GM21381 (cell line): ENCODE measurements at regions not wholly inside any gene's neighbourhood (a gene's known extent, or its start where the extent isn't known, plus 50 kb on each side); places are given as distances from the start of the nearest gene placed in this dataset.
A peak's percentile ranks its signal among the peaks of the same experiment; 100 is the strongest.

ENCODE experiments used
- ATAC-seq: cut with Tn5 transposase; IDR thresholded peaks from one replicate; pipeline ENCODE4 v1.9.1; 2021; ENCODE audit warnings: mild to moderate bottlenecking, moderate library complexity; ENCODE audit not compliant: unreplicated experiment

DNA sequence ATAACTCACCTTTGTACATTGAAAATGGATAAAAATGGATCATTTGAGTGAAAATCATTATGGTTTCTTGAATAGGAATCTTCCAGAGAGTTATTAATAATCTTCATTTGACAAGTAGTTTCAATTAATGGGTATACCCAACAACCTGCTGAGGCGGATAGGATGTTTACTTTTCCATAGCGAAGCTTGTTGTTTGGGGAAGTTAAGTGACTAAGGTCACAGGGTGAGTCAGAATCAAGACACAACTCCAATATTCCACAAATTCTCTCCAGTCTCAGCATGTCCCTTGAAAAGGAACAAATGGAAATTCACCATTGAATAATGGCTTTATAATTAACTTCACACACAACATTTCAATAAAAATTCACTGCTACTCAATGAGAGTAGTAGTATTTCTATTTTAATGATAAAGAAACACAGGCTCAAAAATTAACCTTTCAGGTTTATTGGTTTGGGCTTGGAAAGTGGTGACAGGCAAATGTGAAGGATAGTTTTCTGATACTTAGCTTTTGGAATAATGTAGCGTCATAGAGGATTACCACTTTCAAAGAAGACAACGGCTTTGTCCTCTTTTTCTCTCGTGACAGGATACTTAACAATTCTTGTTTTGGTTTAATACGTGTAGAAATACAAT lies 211.3 kb downstream of the GPD2 start:
- ATAC-seq, result no peak

DNA sequence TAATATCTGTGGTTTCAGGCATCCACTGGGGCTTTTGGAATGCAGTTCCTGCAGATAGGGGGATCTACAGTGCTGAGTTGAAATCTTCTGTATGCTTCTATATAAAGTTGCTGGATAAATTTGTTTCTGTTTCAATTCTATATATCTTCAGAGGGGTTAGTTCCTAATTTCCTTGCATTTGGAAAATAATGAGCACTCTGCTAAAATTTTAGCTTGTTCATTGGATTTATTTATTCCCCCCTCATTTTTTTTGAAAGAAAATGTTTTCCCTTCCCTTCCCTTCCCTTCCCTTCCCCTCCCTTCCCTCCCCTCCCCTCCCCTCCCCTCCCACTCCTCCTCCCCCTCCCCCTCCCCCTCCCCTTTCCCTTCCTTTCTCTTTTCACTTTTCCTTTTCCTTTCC lies 212.3 kb downstream of the GPD2 start:
- no peak for ATAC-seq

DNA sequence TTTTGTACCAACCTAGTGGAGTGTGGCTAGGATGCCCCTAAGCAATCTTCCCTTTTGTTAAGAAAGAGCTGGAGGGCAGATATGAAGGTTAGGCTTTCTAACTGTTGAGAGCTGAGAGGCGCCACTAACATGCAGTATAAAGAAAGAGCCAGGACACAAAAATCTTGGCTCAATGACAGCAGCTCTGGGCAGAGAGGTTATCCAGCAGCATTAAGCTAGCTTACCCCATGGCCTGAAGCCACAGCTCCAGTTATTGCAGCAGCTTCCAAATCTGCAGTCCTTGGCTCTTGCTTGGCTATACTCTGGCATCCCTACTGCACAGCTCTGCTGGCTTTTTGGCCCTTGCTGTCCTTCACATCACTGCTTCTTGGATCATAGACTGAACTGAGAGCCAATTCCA lies 213.4 kb downstream of the GPD2 start:
- no peak for ATAC-seq

DNA sequence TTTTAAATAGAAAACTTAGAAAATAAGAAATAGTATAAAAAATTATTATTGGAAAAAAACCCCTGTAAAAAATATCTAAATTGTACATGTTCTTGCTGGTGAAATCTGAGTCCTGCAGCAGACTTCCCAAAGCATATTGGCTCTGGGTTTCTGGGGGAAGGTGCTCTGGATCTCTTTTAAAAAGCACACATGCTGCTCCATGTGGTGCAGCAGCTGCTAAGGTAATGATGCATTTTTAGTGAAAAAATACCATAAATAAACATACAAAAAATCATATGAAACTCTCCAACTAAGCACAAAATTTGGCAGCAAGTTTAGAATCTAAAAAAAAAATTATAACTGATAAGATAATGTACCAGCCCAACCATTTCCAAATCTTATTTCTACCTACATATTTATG lies 216.5 kb downstream of the GPD2 start:
- ATAC-seq, result no peak

DNA sequence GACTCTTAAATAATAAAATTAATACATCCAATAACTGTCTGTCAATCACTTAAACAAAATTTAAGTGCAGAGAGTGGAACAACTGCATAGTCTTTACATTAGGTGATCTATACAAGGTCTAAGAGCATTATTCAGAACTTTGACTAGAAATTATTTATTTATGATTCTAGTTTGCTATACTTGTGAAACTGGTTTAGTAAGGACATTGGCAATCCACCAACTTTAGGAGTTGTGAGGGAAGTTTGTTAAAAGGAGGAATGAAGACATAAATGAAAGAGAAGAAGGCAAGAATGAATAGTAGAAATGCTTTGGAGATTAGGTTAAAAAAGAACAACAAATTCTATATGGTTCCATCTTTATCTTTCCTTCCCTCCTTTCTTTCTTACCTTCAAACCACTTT lies 217.5 kb downstream of the GPD2 start:
- ATAC-seq, result no peak

DNA sequence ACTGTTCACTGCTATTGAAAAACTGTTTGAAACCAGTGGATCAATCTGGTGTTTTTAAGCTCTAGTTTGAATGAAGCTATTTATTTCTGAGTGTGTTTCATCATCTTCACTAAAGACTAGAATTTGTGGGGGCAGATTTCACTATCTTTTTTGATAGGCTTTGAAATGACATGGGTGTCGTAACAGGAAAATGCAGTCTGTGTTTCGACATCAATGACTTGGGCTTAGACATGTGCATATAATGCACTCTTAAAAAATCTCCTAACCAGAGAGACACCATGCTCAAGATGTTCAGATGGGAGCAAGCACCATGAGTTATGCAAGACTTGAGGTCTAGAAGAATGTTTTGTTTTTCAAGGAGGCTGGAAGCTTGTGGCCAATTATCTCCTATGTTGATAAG lies 221.6 kb downstream of the GPD2 start:
- ATAC-seq, result no peak

DNA sequence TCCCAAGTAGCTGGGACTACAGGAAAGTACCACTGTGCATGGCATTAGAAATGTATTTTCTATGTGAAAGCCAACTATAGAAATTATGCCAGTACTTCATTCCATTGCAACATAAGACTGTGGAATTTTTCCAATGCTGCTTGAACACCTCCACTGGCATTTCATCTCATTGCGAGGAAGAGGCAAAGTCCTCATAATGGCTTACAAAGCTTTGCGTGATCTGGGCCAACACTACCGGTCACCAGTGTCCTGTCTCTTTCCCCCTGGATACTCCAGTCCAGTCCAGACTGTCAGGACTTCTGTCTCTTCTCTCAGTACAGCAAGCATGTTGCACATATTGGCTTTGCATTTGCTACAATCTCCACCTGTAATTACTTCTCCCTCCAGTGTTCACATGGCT lies 223.5 kb downstream of the GPD2 start:
- no peak for ATAC-seq

DNA sequence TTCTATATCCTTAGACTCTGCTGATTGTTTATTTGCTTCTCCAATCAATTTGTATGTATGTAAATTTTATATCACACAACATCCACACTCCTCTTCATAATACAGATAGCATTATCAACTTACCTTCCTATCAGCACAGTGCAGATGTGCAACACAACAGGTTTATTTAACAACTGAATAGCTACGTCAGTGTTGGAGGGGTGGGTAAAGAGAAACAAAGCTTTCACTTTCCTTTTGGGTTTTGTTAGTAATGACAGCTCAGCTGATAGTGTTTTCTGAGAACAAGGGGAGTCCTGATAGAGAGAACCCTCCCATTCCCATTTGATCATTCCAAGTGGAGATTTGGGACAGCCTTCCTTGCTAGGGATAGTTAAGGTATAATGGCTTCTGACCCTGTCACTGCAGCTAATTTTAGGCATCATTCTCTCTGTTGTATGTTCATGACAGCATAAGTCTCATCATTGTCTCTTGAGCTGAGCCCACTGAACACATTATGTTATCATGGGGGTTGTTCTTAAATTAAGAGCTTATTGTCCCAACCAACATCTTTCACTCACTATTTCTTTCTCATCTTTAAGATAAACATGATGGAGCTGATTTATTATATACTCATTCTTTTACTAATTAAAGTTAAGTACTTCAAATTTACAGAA lies 227.7 kb downstream of the GPD2 start:
- peak; percentile 70 for ATAC-seq

DNA sequence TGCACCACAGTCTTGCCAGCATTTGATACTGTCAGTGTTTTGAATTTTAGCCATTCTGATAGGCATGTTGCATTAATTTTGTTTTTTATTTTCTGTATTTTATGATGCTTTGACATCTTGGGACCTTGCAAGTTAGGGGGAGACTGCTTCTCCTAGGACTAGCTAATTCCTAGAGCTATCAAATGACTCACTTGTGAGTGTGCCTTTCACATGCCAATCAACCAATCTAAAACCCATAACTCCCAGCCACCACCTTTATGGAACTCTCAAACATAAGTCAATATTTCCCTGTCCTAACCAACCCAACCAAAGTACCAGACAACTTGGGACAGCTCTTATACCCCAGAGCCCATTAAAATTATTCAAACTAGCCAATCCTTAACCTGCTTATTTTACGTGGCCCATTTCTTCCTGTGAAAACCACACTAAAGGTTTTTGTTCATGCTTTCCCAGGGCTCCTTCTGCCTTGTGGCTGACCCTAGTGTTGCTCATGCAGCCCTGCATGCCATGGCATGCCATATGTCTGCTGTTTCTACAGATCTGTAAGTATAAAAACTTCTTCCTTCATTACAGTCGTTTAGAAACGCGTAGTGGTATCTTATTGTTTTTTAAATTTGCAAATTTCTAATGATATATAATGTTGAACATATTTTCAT lies 230.1 kb downstream of the GPD2 start:
- no peak for ATAC-seq

DNA sequence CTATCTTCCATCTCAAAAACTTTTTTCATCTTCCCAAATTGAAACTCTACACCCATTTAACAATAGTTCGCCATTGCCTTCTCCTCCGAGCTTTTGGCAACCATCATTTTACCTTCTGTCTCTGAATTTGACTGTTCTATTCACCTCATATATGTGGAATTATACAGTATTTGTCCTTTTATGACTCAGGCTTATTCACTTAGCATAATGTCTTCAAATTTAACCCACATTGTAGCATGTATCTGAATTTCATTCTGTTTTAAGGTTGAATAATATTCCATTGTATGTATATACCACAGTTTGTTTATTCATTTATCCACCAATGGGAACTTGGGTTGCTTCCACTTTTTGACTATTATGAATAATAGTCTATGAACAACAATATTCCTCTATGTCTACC lies 233.9 kb downstream of the GPD2 start:
- no peak for ATAC-seq

DNA sequence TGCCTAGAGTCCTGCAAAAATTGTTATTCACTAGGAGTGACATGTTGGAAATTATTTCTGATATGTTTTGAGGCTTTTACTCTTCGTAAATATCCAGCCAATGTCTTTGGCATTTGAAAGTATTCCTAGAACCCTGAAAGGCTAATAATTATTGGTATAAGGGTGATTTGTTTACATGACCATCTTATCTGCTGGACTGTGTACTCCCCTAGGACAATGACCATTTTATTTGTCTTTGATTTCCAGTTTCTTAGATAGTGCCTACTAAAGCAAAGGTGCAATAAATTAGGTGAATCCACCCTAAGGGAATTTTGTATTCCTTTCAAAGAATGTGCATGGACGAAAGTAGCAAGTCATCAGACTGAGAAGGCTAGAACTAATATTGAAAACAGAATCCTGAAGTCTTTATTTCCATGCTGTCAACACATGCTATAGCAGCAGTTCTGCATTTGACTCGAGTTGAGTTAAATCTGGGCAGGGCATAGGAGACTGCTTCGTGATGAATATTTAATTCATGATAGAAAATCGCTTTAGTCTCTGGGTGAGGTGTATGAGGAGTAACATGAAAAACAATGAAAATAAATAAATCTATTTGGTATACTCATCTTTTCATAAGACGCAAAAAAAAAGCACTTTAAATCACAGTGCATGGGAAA lies 235.7 kb downstream of the GPD2 start:
- no peak for ATAC-seq

DNA sequence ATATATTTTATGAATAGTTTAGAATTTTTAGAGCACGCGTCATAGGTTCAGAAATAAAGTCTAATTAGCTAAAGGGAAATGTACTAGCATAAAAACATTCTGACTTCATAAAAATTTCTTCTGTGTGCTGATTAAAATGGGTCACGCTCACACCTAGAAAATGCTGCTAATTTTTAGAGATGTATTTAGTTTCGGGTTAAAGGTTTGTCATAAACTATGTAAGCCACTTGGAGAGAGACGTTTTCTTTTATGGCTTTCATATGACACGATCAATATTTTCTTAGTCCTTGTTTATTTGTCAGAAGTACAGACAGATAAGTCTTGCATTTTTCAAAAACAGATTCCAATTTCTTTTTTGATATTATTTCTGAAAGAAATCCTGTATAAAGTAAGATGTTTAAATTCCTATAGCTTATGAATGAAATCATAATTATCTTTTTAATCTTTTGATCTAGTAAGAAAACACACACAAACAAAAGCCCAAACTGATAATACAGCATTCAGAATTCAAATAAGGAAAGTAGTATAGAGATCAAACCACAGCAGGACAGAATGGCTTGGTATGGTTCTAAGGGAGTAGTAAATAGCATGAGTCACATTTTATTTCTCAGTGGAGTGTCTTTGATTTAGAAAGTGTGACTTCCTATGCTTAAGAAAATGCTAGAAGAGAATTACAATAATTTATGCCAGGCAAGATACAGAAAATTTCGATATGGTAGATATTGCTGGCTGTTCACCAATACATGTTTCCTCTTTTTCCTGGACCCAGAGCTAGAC lies 236.6 kb downstream of the GPD2 start:
- no peak for ATAC-seq

DNA sequence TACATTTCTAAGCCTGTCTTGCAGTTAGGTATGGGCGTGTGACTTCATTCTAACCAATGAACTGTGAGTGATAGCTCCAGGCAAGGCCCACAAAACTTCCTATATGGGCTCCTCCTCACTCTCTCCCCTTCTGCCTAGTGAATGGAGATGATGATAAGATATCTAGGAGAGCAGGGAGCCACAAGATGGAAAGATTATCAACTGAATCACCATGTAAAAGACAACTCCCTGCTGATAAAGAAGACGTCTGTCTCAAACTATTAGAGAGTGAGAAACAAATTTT lies 237.1 kb downstream of the GPD2 start:
- ATAC-seq, result no peak

DNA sequence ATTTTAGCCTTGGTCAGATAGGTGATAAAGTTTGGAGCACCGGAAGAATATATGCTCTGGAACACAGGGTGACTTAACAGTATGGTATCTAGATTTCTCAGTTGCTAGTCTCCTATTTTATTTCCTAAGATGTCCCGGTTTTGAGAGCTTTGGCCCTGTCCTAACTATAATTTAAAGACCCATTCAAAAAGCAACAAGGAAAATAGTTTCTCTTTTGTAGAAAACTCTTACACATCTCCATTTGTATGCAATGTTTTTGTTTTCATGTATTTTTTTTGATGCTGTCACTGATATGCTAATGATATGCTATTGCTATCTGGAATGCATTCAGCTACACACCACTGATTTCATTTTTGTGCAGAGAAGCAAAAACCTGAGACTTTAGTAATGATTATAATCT lies 237.8 kb downstream of the GPD2 start:
- no peak for ATAC-seq

DNA sequence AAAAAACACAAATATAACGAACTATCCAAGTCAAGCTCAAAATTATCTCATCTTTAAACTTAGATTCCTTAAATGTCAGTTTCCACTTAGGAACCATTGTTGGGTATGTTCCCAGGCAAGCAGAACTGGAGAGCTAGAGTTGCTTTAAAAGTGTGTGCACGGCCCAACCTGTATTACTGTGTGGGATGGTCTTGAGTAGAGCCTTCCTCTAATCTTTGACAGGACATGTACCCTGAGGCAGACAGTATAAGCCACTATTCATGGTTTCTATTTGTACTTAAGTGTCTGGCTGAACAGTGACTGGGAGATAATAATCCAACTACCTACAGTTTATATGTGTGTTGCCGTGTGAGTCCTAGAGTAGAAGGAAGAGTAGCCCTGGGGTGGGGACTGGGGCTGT lies 239.7 kb downstream of the GPD2 start:
- no peak for ATAC-seq

DNA sequence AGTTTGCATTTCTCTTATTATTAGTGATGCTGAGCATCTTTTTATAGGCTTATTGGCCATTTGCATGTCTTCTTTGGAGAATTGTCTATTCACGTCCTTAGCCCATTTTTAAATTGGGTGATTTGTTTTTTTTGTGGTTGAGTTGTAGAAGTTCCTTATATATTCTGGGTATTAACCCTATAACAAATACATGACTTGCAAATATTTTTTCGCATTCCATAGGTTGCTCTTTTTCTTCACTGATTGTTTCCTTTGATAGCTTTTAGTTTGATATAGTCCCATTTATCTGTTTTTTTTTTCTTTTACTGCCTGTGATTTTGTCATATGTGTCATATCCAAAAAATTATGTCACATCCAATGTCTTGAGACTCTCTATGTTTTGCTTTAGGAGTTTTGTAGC lies 243.6 kb downstream of the GPD2 start:
- ATAC-seq, result no peak

DNA sequence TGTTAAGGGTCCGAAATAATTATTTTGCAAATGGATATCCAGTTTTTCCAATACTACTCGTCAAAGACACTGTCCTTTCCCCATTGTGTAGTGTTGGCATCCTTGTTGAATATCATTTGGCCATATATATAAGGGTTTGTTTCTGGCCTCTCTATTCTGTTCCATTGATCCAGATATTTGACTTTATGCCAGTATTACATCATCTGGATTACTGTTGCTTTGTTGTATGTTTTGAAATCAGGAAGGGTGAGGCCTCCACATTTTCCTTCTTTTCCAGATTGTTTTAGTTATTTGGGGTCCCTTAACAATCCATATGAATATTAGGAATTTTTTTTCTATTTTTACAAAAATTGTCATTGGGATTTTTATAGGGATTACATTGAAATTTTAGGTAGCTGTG lies 244.1 kb downstream of the GPD2 start:
- ATAC-seq, result no peak

DNA sequence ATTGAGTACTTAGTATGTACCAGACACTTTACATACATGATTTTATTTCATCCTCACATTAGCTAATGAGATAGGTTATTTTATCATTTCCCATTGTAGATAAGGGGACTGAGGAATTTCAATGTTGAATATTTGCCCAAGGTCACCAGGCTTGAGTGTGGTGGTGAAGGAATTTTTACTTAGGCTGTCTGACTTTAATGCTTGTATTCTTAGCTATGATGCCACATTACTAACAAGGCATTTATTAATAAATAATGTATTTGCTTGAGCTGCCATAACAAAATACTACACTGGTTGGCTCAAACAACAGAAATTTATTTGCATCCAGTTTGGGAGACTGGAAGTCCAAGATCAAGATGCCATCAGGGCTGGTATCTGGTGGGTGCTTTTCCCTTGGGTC lies 250.9 kb downstream of the GPD2 start:
- ATAC-seq, result no peak

DNA sequence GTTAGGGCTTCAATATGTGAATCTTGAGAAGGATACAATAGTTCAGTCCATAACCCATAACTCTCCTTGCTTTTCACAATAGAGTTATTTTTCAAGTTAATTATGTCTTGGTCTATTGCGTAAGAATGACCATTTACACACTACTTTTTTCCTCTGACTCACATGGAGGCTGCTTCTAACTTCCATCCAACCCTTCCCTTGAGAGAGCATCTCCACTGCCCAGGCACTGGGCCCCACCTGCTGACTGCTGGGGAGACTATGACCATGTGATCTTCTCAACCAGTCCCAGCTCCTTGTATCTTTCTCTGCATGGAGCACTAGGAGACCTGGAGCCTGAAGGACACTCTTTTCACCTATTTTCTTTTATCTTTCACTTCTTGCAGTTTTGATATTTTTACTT lies 251.5 kb downstream of the GPD2 start:
- no peak for ATAC-seq

DNA sequence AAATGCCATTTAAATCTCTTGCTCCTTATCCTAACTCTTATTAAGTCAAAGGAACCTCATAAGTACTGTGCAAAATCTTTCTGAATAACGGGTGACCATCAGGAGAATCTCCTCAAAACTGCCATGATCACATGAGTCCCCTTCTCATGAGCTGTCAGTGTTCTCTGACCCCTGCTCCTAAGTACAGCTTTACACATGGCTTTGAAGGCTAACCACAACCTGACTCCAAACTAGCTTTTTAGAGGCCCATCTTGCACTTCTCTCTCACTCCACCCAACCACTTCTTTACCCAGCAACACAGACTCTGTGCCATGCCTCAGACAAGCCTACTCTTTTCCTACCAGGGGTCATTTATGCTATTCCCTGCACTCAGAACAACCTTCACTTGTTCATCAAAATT lies 253.8 kb downstream of the GPD2 start:
- ATAC-seq, result no peak

DNA sequence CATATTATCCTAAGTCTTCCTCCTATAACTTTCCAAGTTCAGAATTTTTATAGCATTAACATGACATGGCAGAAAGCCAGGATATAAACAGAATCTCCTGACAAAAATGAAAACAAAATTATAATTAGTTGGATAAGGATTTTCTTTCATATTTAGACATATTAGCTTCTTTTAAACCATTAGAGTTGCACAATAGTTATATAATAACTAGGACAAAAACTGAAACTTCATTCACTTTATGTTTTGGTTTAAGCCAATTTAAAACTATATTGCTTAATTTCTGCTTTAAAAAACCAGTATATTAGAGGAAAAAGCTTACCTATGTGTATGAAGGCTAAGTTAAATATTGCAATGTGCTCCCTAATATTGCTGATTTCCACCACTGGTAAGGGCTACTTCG lies 254.8 kb downstream of the GPD2 start:
- no peak for ATAC-seq

DNA sequence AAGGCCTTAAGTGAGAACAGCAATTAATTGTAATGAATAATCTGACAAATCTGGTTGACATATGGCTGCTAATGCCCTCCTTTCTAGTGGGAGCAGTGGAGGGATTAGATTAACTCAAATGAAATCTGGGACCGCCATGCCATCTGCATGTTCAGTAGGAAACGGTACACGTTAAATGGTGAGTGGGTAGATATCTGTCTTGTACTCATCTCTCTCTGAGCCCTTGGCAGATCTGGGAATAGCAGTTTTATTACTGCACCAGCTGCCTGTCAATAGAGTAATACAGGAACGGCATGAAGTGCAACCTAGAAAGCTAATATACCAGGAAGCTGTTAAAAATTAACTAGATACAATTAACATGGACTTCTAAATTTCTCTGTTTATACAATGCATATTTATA lies 258.8 kb downstream of the GPD2 start:
- ATAC-seq, result no peak
